Panc1 (cell line): ENCODE measurements at regions not wholly inside any gene's neighbourhood (a gene's known extent, or its start where the extent isn't known, plus 50 kb on each side); places are given as distances from the start of the nearest gene placed in this dataset.

Source experiments
- CTCF ChIP-seq: fragments of 450-650 bp; IDR thresholded peaks from 2 replicates; pipeline ENCODE4 v1.5.1; 2017; ENCODE audit warnings: mild to moderate bottlenecking
- POLR2AphosphoS5 ChIP-seq: IDR thresholded peaks from 2 replicates; pipeline ENCODE4 v1.6.1; 2012; ENCODE audit warnings: mild to moderate bottlenecking, low read depth, low read length, moderate library complexity
- REST ChIP-seq, 2 experiments: IDR thresholded peaks; 2 replicates each; pipeline ENCODE4 v1.6.1; 2011 to 2012; ENCODE audit warnings: low read depth in 2 of 2, control low read depth in 1 of 2, low read length in 1 of 2, mild to moderate bottlenecking in 1 of 2, moderate library complexity in 1 of 2; ENCODE audit not compliant: insufficient read depth in 1 of 2
- SIN3A ChIP-seq: IDR thresholded peaks from 2 replicates; pipeline ENCODE4 v1.6.1; 2012; ENCODE audit warnings: low read depth, mild to moderate bottlenecking, low read length, moderate library complexity, borderline replicate concordance; ENCODE audit not compliant: insufficient read depth
- TCF7L2 ChIP-seq: IDR thresholded peaks from 2 replicates; pipeline ENCODE4 v1.6.1; 2011; ENCODE audit warnings: mild to moderate bottlenecking, low read depth, low read length, inconsistent platforms

- TF ChIP-seq CTCF: peak; percentile 30
- no peak for TF ChIP-seq SIN3A
- TF ChIP-seq POLR2AphosphoS5: no peak
- no peak for TF ChIP-seq REST (IDR thresholded peaks at IDR 0.05; ENCODE audit: insufficient read depth in 1 of 2, low read depth in 2 of 2, low read length in 1 of 2)
- no peak for TF ChIP-seq TCF7L2
Measured at GRCh38 chr21:38699048-38699447, 106.7 kb upstream of the ETS2 start.
